ENCODE measurements at regions not wholly inside any gene's neighbourhood (a gene's known extent, or its start where the extent isn't known, plus 50 kb on each side); places are given as distances from the start of the nearest gene placed in this dataset.

DNA sequence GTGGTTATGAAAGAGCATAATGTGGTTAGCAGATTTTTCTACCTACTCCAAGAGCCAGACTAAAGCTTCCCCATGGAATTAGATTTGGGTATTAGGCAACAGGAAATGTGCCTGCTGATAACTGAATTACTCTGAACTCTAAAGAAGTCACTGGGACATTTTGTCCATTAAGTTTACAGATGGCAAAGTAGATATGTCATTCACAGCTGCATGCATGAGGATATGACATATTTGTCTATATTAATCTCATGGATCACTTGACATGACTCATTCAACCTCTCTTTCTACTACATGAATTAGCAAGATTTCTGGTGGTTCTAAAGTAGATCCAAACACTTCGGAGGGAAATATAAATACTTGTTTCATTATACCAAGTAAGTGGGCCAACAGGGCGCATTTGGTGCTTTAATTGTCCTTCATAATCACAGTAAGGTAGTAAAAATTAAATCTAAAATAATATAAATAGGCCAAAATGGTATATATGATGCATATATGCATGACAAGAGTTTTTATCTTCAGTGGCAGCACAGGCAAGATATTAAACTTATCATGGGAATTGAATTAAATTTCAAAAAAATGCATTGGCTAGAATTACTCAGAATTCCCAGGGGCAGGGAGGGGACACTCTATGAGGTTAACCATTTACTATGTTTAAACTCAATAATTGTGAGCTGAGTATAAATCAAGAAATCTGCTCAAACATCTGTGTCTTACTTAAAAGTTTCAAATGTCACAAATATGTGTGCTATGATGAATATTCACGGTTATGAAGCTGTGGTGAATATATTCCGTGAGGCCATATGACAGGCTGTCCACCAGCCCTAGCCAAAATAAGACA is 365.3 kb upstream of the KCNMB2 start:
- intact Hi-C loops (cut with micrococcal nuclease; ENCODE audit: unreplicated experiment) = loop anchor here (5.0 kb wide), 1 partner anchor 814 kb away; no protein-coding TSS in a partner anchor

DNA sequence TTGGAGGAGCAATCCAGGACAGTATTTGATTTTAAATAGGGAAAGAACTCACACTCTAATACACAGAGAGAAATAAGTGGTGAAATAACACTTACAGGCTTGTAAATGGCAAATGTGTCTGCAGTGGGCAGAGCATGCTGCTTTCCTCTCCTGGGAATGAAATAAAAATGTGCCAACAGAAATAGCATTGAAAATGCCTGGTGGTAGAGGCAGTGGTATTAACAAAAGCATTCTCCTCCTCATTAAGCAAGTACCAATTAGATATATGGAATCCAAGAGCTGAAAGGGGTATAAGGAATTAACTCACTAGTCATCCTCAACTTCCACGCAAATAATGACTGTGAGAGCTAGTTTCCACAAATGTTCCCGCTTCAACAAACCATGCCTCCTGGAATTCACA is 364.1 kb upstream of the KCNMB2 start:
- Histone ChIP-seq H3K4me3 (no peak overlapping the region), H3K27ac (no peak overlapping the region), H3K36me3 (ENCODE audit: low read depth) (no peaks in the 10 kb centered on the region), H2AFZ (no peak overlapping the region), H4K20me1 (ENCODE audit: insufficient read depth) (no peaks in the 10 kb centered on the region), H3K79me2 (ENCODE audit: low read depth) (no peaks in the 10 kb centered on the region), H3K9me2 (ENCODE audit: insufficient read depth) (no peaks in the 10 kb centered on the region), H3K4me2 (no peak overlapping the region), H3K27me3 (ENCODE audit: insufficient read depth, low read depth) (no peaks in the 10 kb centered on the region), H3F3A (ENCODE audit: insufficient read depth, low read depth) (peaks cover 16% of the 10 kb centered on the region), H3K4me1 (replicated peaks; ENCODE audit: insufficient read depth) (peaks cover 20% of the 10 kb centered on the region), H3K9me3 (ENCODE audit: insufficient read depth, low read depth) (peaks cover 37% of the 10 kb centered on the region)
- no TSS peak for BruUV-seq (replicated peaks)
- intact Hi-C loops (cut with micrococcal nuclease; ENCODE audit: unreplicated experiment) = loop anchor here (5.0 kb wide), 1 partner anchor 815 kb away; no protein-coding TSS in a partner anchor
- TF ChIP-seq, protein P1, sequence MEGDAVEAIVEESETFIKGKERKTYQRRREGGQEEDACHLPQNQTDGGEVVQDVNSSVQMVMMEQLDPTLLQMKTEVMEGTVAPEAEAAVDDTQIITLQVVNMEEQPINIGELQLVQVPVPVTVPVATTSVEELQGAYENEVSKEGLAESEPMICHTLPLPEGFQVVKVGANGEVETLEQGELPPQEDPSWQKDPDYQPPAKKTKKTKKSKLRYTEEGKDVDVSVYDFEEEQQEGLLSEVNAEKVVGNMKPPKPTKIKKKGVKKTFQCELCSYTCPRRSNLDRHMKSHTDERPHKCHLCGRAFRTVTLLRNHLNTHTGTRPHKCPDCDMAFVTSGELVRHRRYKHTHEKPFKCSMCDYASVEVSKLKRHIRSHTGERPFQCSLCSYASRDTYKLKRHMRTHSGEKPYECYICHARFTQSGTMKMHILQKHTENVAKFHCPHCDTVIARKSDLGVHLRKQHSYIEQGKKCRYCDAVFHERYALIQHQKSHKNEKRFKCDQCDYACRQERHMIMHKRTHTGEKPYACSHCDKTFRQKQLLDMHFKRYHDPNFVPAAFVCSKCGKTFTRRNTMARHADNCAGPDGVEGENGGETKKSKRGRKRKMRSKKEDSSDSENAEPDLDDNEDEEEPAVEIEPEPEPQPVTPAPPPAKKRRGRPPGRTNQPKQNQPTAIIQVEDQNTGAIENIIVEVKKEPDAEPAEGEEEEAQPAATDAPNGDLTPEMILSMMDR (conservative IDR thresholded peaks at IDR 0.05) = no peak
- TF ChIP-seq EZH2 (IDR thresholded peaks at IDR 0.05; ENCODE audit: low read depth) = no peak
- DNase-seq = no peak
- ChIA-PET CTCF (no interaction called here), POLR2A (ENCODE audit: unreplicated experiment) (no interaction called here)

More for the DNA sequence above, 365.3 kb upstream of the KCNMB2 start:
- Histone ChIP-seq H3K27me3 (ENCODE audit: insufficient read depth, low read depth) (no peaks in the 10 kb centered on the region), H3F3A (ENCODE audit: insufficient read depth, low read depth) (peaks cover 16% of the 10 kb centered on the region), H3K9me3 (ENCODE audit: insufficient read depth, low read depth) (peaks cover 44% of the 10 kb centered on the region), H3K79me2 (ENCODE audit: low read depth) (no peaks in the 10 kb centered on the region), H3K9me2 (ENCODE audit: insufficient read depth) (no peaks in the 10 kb centered on the region), H2AFZ (no peak overlapping the region), H4K20me1 (ENCODE audit: insufficient read depth) (no peaks in the 10 kb centered on the region), H3K27ac (peak overlapping the region; percentile 51), H3K4me3 (no peak overlapping the region), H3K4me2 (peak overlapping the region; percentile 34), H3K36me3 (ENCODE audit: low read depth) (no peaks in the 10 kb centered on the region), H3K4me1 (replicated peaks; ENCODE audit: insufficient read depth) (peaks cover 20% of the 10 kb centered on the region)
- BruUV-seq (replicated peaks) = no TSS peak
- TF ChIP-seq EZH2 (IDR thresholded peaks at IDR 0.05; ENCODE audit: low read depth) = no peak
- TF ChIP-seq, protein P1 (conservative IDR thresholded peaks at IDR 0.05) = no peak
- peak; percentile 22 to 95 for DNase-seq
- ChIA-PET CTCF (no interaction called here), POLR2A (ENCODE audit: unreplicated experiment) (no interaction called here)

DNA sequence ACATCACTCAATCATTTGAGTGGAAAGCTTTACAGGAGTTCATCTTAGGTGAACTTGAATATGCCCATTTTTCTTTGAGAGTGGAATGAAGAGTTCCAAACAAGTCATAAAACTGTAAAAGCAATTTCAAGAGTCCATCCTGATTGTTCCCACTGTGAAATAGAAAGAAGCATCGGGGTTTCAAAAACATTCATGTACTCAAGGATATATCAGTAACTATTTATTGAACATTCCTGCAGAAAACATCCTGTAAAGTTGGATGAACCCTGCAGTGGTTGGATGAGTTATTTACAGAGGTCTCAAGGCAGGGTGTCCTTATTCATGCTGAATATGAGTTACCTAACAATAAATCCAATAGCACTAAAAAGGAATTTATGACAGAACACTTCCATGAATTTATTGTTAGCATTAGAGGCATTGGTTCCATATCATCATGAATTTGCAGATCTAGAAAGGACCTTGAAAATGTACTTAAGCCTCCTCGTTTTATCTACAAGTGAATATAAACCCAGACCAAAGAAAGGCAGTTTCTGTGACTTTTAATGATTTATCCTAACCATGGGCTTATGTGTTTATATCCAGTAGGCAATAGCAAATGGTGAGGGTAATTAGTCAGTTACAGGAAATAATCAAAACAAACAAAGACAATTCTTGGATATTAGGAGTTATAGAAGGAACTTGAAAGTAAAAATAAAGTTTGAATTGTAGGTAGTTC is 361.9 kb upstream of the KCNMB2 start:
- H3F3A ChIP-seq (ENCODE audit: insufficient read depth, low read depth) = peaks cover 16% of the 10 kb centered on the region
- H3K4me3 ChIP-seq = no peak overlapping the region
- no peak overlapping the region for H3K27ac ChIP-seq
- no peaks in the 10 kb centered on the region for H3K27me3 ChIP-seq (ENCODE audit: insufficient read depth, low read depth)
- no TSS peak for BruUV-seq (replicated peaks)
- no peaks in the 10 kb centered on the region for H4K20me1 ChIP-seq (ENCODE audit: insufficient read depth)
- no peaks in the 10 kb centered on the region for H3K79me2 ChIP-seq (ENCODE audit: low read depth)
- DNase-seq = no peak
- H3K9me3 ChIP-seq (ENCODE audit: insufficient read depth, low read depth) = peaks cover 16% of the 10 kb centered on the region; the same call in 1 of the 2 replicates
- no peak overlapping the region for H2AFZ ChIP-seq
- TF ChIP-seq EZH2 (IDR thresholded peaks at IDR 0.05; ENCODE audit: low read depth) = no peak
- TF ChIP-seq, protein P1 (conservative IDR thresholded peaks at IDR 0.05) = no peak
- intact Hi-C loops (cut with micrococcal nuclease; ENCODE audit: unreplicated experiment) = loop anchor here (5.0 kb wide), 1 partner anchor 817 kb away; no protein-coding TSS in a partner anchor
- ChIA-PET POLR2A (ENCODE audit: unreplicated experiment) (interaction anchor here (0.7 kb wide), 1 partner anchor 208 kb away, joined by 8 read pairs; no protein-coding TSS in a partner anchor), CTCF (no interaction called here)
- no peaks in the 10 kb centered on the region for H3K36me3 ChIP-seq (ENCODE audit: low read depth)
- H3K9me2 ChIP-seq (ENCODE audit: insufficient read depth) = no peaks in the 10 kb centered on the region
- H3K4me2 ChIP-seq = no peak overlapping the region
- H3K4me1 ChIP-seq (replicated peaks; ENCODE audit: insufficient read depth) = peaks cover 20% of the 10 kb centered on the region

Measured in PC-9 (cell line).